ENCODE measurements at regions not wholly inside any gene's neighbourhood (a gene's known extent, or its start where the extent isn't known, plus 50 kb on each side); places are given as distances from the start of the nearest gene placed in this dataset.

DNA sequence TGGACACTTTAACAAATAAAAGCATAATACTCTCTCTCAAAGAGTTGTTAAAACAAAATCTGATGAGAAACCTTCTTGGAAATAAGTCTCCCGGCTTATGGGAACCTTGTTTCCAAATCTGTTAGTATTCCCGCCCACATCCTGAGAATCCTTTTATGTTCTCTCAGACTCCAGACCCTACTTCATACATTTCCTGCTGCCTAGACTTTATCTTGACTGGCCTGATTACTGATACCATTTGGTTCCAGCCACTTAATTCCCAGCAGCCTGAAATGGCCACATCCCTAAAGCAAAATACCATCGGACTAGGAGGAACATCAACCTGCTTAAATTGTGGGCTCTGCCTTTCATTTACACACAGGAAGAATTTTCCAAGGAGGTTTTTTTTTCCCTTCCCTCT is 79.1 kb upstream of the CYP1B1 start:
- 50 to 66% methylated on average over 3 of the region's 3 CpGs for WGBS, 2 donors

DNA sequence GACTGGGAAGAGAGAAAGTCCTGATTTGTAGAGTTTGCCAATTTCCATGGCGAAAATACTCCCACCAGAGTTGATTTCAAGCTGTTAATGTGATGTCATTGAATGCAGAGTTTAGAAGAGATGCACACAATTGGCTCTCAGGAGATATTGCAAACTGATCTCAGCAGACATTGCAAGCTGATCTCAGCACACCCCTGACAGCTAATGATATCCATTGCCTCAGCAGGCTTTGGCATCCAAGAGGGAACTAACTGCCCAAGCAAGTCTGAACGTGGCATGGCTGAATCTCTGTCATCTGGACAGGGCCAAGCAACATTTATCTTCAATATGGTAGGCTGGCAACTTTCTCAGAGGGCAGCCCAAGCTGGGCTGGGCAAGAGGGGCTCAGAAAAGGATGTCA is 78.4 kb upstream of the CYP1B1 start:
- no peak overlapping the region for H3K27ac ChIP-seq
- no peaks in the 10 kb centered on the region for H3K27me3 ChIP-seq
- no peaks in the 10 kb centered on the region for H3K4me1 ChIP-seq
- intact Hi-C loops (cut with DNase I) = no loop called here
- H3K36me3 ChIP-seq (replicated peaks in 1 of 2; ENCODE audit: insufficient read depth in 1 of 2, low read depth in 2 of 2) = no peaks in the 10 kb centered on the region
- H3K4me3 ChIP-seq = no peak overlapping the region
- H3K9me3 ChIP-seq = no peaks in the 10 kb centered on the region
- TF ChIP-seq, protein P1, sequence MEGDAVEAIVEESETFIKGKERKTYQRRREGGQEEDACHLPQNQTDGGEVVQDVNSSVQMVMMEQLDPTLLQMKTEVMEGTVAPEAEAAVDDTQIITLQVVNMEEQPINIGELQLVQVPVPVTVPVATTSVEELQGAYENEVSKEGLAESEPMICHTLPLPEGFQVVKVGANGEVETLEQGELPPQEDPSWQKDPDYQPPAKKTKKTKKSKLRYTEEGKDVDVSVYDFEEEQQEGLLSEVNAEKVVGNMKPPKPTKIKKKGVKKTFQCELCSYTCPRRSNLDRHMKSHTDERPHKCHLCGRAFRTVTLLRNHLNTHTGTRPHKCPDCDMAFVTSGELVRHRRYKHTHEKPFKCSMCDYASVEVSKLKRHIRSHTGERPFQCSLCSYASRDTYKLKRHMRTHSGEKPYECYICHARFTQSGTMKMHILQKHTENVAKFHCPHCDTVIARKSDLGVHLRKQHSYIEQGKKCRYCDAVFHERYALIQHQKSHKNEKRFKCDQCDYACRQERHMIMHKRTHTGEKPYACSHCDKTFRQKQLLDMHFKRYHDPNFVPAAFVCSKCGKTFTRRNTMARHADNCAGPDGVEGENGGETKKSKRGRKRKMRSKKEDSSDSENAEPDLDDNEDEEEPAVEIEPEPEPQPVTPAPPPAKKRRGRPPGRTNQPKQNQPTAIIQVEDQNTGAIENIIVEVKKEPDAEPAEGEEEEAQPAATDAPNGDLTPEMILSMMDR (IDR thresholded peaks at IDR 0.05) = no peak
- no peak for TF ChIP-seq POLR2A (IDR thresholded peaks at IDR 0.05)
- WGBS, 2 donors = 47 to 70% methylated on average over 2 of the region's 2 CpGs
- DNase-seq (no peak), ATAC-seq (no peak)

More for the DNA sequence above, 79.1 kb upstream of the CYP1B1 start:
- H3K9me3 ChIP-seq = no peaks in the 10 kb centered on the region
- intact Hi-C loops (cut with DNase I) = no loop called here
- H3K27ac ChIP-seq = no peak overlapping the region
- no peaks in the 10 kb centered on the region for H3K27me3 ChIP-seq
- ATAC-seq (no peak), DNase-seq (no peak)
- no peaks in the 10 kb centered on the region for H3K36me3 ChIP-seq (replicated peaks in 1 of 2; ENCODE audit: insufficient read depth in 1 of 2, low read depth in 2 of 2)
- TF ChIP-seq, protein P1 (IDR thresholded peaks at IDR 0.05) = no peak
- TF ChIP-seq POLR2A (IDR thresholded peaks at IDR 0.05) = no peak
- H3K4me1 ChIP-seq = no peaks in the 10 kb centered on the region
- H3K4me3 ChIP-seq = no peak overlapping the region

DNA sequence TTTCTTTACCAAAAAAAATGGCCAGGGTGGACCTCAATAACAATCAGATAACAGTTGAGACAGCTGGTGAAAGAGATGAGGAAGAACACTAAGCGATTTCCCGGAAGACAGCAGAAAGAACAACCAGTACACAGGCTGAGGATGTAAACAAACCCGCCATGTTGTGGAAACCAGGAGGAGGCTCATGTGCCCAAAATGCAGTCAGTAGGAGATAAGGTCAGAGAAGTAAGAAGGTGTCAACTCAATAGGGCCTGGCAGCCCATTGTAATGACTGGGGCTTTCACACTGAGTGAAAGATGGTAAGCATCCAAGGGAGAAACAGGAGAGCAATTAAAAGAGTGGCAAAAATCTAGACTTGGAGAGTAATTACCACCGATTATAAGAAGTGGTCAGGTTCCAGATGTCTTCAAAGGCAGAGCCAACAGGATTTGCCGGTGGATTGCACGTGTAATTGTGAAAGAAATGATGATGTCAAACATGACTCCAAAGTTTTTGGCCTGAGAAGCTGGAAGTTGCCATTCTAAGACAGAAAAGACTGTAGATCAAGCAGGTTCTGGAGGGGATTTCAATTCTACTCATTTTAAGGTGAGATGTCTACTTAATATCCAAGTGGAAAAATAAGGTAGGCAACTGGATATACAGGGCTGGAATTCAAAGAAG is 77.7 kb upstream of the CYP1B1 start:
- H3K27me3 ChIP-seq = no peaks in the 10 kb centered on the region
- intact Hi-C loops (cut with DNase I) = no loop called here
- no peak for TF ChIP-seq POLR2A (IDR thresholded peaks at IDR 0.05)
- TF ChIP-seq, protein P1 (IDR thresholded peaks at IDR 0.05) = no peak
- no peak overlapping the region for H3K27ac ChIP-seq
- WGBS, 2 donors = 82 to 83% methylated on average over 6 of the region's 6 CpGs
- peaks cover 5% of the 10 kb centered on the region for H3K4me1 ChIP-seq
- no peaks in the 10 kb centered on the region for H3K36me3 ChIP-seq (replicated peaks in 1 of 2; ENCODE audit: insufficient read depth in 1 of 2, low read depth in 2 of 2)
- no peak for DNase-seq
- ATAC-seq = no peak
- H3K9me3 ChIP-seq = no peaks in the 10 kb centered on the region
- no peak overlapping the region for H3K4me3 ChIP-seq

DNA sequence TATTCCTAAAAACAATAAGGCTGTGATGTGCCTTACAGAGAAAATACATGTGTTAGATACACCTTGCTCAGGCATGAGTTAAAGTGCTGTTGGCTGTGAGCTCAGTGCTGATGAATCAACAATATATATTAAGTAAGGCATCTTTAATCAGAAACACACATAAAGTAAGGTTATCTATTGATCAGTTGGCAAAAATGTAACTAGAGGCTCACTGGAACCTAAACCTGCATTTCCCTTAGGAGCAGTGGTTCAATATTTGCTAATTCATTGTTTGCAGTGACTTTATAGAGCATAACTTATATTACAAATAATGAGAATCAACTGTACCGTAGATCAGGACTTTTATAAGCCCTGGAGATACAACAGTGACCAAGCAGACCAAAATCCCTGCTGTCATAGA is 77.0 kb upstream of the CYP1B1 start:
- 41 to 71% methylated on average over 1 of the region's 1 CpG for WGBS, 2 donors
- intact Hi-C loops (cut with DNase I) = no loop called here
- no peak overlapping the region for H3K27ac ChIP-seq

More for the DNA sequence above, 77.0 kb upstream of the CYP1B1 start:
- no peaks in the 10 kb centered on the region for H3K36me3 ChIP-seq (replicated peaks in 1 of 2; ENCODE audit: insufficient read depth in 1 of 2, low read depth in 2 of 2)
- no peaks in the 10 kb centered on the region for H3K27me3 ChIP-seq
- DNase-seq (no peak), ATAC-seq (no peak)
- H3K9me3 ChIP-seq = no peaks in the 10 kb centered on the region
- H3K4me1 ChIP-seq = peaks cover 10% of the 10 kb centered on the region
- H3K4me3 ChIP-seq = no peak overlapping the region
- TF ChIP-seq POLR2A (IDR thresholded peaks at IDR 0.05) = no peak
- TF ChIP-seq, protein P1 (IDR thresholded peaks at IDR 0.05) = no peak
